ENCODE measurements at regions not wholly inside any gene's neighbourhood (a gene's known extent, or its start where the extent isn't known, plus 50 kb on each side); places are given as distances from the start of the nearest gene placed in this dataset.

DNA sequence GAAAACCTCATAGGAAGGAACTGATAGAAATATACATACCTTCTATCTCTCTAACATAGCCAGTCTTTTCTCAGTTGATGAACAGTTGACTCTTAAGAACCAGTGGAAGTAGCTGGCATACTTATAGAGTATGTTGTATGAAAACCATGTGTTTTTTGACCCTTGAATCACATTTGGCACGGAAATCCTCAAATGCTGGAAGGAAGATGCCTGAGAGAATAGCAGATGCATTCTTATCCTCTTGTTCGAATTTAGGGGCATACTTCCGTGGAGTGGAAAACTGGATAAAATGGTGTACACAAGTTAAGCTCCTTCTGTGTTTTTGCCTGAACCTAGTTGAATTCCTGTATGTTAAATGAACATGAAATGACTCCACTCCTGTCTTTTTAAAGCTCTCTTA is 145.5 kb downstream of the PCDH7 start:
- TF ChIP-seq CTCF (IDR thresholded peaks at IDR 0.05) (no peak), ZFX (IDR thresholded peaks at IDR 0.05; ENCODE audit: borderline replicate concordance) (no peak)

All from 22Rv1 (cell line).